ENCODE measurements at regions not wholly inside any gene's neighbourhood (a gene's known extent, or its start where the extent isn't known, plus 50 kb on each side); places are given as distances from the start of the nearest gene placed in this dataset.

DNA sequence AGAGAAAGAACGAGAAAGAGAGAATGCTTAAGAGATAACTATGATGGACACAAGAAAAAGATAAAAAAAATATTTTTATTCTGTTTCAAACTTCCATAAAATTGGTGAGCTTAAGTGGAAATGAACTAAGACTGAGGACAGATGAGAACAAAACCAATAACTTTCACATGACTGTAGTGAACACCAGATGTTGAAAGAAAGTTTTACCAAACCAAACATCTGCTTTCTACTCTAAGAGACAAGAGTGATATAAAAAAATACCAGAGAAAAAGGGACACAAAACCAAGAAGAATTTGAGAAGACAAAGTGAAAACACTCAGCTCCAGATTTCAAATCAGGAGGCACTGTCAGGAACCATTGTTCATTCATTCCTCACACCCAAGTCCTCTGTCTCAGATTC, 147.9 kb downstream of the IMPG2 start:
- DNase-seq, result no peak

DNA sequence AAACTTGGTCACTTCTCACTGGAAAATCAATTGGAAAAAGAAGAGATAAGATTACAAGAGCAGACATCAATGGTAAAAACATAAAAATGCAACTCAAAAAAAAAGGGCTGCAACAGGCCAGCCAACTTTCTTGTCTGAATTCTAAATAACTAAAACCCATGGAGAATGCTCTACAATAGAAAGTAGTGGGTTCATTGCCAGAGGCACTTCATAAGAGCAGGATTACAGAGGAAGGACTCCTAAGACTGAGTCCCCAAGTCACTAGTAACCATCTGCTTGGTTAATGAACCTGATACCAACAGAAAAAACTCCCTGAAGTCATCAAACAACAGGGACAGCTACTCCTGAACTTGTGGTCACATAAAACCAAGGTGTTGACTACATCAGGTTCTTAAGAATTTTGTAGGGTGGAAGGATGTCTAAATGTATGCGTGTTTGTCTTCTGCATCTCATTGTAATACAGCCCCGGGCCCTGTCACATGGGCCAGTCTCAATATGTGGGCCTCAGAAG, 148.6 kb downstream of the IMPG2 start:
- peak; percentile 1 to 24 for DNase-seq

DNA sequence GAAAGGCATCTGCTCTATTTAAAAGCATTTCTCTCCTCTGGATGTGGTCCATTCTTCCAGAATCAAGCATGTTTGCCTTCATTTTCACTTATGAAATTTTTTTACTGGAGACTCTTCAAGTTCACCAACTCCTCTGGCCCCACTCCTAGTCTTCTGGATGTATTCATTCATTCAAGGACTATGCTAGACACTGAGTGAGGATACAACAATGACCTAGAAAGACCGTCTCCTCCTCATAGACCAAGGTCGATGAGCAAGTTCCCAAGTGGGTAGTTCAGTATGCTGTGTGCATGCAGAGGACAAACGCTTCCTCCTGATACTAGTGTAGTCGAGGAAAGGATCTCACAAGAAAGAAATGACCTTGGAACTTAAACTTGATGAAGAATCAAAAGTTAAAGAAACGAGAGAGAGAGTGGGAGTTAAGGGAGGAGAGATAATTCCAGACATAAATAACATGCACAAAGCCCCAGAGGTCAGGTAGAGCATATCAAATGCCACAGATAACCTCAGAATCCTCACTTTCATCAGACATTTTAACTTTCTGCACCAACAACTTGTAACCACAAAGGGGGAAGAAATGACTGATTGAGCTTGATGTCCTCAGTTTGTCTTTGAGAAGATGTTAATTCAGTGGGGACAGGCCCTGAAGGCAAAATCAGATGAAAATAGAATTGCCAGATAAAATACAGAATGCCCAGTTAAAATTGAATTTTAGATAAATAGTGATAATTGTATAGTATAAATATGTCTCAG, 149.4 kb downstream of the IMPG2 start:
- DNase-seq, result no peak

DNA sequence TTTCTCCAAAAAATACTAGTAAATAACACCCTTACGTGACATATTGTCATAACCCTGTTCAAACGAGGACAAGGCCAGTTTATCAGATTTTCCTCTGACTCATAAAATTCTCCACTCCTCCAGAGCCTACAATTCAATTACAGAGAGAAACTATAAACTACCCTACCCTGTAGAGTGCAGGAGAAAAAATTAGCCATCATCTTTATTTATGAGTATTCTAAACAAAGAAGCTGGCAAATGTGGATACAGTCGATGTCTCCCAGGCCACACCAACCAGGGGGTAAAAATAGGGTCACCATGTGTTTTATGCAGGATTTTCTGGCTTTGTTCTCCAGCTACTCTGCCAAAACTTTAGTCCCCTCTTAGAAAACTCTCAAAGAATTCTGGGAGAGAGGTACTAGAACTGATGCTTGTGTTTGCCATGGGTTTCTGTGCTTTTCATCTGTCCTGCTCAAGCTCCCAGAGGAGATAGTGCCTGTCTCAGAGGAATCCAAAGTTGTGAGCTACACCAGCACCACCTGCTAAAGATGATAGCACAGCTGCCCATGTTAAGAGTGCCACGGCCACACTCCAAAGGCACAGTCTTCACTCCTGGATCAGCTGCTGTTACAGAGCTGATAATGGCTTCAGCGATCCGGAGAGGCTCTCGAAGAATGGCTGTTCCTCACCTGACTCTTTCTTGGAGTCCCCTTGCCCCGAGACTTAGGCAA, 150.2 kb downstream of the IMPG2 start:
- no peak for DNase-seq

GRCh38 chr3:101169516-101169915, 150.9 kb downstream of the IMPG2 start:
- DNase-seq, result no peak

DNA sequence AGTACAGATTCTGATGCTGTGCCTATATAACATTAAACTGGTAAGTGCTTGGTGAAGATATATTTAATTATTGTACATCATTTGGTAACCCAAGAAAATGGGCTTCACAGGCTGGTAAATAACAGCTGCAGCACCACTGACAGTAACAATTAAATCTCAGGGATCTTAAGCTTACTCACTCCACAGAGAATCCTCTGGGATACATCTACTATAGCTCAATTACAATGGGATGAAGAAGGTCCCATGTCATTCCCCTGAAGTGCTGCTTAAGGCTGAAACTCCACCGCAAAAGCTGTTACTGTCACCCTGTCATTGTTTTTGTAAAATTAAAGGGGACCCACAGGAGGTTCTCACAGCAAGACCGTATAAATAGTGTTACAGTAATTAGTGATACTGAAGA, 153.0 kb downstream of the IMPG2 start:
- no peak for DNase-seq

GRCh38 chr3:101166150-101166549, 154.2 kb downstream of the IMPG2 start:
- DNase-seq, result no peak

- no peak for DNase-seq
Measured at GRCh38 chr3:101163554-101163953, 156.8 kb downstream of the IMPG2 start.

DNA sequence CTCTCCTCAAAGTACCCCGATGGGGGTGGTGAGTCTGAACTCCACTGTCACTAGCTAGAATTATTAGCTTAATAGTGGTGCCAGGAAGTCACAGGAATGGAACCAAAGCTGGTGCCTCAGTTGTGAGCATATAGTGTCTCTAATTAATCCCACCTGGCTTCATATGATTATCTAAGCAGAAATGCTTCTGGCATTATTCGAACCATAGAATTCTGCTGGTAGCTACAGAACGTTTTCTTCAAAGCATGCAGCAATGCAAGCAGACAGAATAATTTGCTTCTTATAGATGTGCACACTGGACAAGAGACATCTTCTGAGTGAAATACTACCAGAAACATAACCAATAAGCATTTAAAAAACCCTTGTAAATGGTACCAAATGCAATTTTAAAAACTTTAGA, 160.9 kb downstream of the IMPG2 start:
- DNase-seq, result no peak

- DNase-seq, result no peak
Measured at GRCh38 chr3:101158374-101158773, 162.0 kb downstream of the IMPG2 start.

GRCh38 chr3:101156787-101157345, 163.5 kb downstream of the IMPG2 start:
- DNase-seq, result no peak

- DNase-seq, result no peak
Measured at GRCh38 chr3:101155825-101156224, 162.6 kb upstream of the ABI3BP start.

GRCh38 chr3:101154401-101154800, 161.2 kb upstream of the ABI3BP start:
- no peak for DNase-seq

DNA sequence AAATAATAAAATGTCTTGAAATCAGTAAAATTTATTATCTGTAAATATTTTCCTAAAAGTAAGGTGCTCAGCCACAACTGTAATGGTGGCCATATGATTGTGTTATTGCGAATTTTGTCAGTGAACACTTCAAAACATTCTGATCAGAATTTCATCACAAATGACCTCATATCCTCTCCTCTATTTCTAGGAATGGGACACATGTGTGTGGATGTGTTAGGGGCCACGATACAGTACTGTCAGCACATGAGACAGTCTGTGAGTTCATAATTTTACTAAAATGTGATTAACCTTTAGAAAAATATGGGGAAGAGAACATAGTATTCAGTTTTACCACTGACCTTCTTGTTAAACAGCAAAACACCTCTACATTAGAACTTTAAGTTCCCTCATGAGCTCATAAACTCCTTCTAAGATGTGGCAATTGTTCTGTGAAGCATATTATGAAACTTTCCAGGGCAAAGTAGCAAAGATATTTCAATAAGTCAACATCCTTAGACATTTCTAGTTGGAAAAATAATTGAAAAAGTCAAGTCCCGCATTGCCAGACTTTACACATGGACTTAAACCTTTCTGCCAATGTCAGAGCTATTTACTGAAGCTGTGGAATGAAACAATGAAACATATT, 158.2 kb upstream of the ABI3BP start:
- no peak for DNase-seq

DNA sequence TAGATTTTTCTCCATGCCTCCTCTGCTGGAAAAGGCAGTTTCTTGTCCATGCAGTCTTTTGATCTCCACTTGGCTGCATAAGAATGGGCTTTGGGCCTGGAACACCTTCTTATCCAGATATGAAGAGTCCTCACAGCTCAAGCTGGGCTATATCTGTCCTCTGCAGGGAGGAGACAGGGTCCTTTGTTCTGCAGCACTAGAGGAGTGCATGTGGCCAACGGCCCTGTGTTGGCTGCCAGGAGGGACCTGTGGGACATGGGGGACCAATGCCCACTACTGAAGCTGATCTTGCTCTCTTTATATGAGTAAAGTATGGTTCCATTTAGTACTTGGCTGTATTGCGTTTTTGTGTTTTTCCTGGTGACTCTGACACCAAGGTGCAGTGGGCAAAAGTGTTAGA, 157.3 kb upstream of the ABI3BP start:
- DNase-seq, result no peak

DNA sequence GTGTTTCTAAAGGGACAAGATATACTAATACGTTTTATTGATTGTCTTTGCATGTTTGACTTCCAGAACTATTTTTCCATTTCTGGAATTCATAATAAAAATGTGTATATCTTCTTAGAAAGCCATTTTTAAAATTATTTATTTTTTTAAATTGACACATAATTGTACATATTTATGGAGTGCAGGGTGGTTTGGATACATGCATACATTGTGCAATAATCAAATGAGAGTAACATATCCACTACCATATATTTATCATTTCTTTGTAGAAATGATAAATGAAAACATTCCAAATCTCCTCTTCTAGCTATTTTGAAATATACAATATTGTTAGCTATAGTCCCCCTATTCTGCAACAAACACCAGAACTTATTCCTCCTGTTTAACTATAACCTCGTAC, 156.5 kb upstream of the ABI3BP start:
- DNase-seq, result no peak

DNA sequence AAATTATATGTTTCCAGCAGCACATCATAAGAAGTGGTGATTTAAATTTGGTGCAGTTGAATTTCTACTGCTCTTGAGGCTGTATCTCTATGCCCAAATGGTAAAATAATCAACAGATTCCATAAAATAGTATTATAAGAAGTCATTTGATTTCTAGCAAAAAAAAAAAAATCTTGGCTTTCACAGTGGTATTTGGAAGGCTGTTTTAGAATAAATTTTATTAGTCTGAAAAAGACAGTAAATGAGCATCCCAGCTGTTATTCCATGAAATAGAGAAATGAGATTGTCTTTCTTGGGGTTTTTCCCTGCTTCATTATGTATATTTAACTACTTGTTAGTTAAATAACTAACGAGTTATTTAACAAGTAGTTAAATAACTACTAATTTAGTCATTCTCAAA, 156.0 kb upstream of the ABI3BP start:
- no peak for DNase-seq

- DNase-seq, result no peak
Measured at GRCh38 chr3:101148001-101148400, 154.8 kb upstream of the ABI3BP start.

DNA sequence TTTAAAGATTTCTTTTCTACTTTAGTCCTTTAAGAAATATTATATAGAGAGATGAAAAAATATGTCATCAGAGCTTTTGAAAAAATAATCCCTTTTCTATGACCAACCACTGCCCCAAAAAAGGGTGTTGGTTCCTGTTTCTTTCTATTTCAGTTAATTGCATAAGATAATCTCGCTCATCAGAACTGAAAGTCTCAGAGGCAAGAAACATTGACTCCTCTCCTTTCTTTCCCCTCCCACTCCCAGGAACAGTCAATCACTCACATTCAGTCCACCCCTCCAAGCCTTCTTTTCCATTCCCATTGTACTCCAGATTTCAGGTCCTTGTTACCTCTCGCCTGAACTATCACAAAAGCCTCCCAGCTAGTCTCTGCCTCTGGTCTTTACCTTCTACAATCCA, 153.7 kb upstream of the ABI3BP start:
- no peak for DNase-seq

DNA sequence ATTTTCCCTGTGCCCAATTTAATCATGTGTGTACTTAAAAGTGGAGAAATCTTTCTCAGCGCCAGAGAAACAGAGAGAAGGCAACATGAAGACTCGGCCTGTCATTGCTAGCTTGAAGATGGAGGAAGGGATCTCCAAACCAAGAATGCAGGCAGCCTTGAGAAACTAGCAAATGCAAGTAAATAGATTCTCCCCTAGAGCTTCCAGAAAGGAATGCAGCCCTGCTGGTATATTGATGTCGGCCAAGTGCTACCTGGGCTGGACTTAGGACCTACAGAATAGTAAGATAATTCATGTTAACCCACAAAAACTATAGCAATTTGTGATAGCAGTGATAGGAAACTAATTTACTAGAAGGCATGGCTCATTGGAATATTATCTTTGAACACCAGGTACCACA, 150.9 kb upstream of the ABI3BP start:
- DNase-seq, result no peak

DNA sequence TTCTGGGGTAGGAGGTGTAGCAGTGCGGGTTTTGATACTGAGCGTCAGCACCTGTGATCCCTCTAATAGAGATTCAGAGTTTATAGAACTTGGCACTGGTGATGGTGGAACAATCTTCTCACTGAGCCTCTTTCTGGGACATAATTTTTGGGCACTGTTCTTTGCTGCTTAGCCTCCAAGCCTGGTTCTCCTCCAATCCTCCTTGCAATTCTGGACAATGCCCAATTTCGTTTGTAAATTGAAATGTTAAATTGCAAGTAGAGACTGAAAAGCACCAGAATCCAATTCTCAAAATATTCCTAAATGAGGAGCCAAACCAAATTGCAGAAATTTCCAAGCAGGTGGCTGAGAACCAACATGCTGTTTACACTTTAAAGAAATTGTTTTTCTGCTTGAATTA, 149.8 kb upstream of the ABI3BP start:
- DNase-seq, result no peak

DNA sequence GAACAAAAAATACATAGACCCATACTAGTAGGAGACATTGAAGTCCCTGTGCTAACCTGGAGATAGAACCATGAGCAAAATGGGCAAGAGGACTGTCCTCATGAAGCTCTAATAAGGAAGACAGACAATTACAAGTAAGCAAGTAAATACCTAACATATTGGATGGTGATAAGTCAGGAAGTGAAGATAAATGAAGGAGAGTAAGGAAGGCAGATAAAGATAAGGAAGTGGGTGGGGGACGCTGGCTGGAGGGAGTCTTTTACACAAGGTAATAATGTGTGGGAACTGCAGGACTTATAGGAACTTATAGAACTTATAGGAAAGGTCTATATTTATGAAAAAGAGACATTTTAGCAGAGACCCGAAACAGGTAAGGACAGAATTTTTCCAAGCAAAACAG, 148.9 kb upstream of the ABI3BP start:
- no peak for DNase-seq

DNA sequence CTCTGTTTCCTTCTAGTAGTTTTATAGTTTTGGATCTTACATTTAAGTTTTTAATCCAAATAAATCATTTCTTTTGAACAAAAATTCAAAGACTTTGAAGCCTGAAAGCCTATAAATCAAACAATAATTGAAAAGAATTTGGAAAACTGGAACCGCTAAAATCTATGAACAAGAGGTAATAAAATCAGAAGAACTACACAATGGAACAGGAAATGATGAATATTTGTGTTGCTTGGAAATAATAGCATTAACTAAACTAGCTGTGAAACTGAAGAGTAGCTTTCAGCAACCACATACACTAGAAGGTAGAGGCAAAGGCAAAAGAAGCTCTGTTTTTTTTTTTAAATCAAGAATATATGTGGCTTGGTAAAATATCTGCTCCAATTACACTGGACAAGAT, 147.9 kb upstream of the ABI3BP start:
- DNase-seq, result no peak

DNA sequence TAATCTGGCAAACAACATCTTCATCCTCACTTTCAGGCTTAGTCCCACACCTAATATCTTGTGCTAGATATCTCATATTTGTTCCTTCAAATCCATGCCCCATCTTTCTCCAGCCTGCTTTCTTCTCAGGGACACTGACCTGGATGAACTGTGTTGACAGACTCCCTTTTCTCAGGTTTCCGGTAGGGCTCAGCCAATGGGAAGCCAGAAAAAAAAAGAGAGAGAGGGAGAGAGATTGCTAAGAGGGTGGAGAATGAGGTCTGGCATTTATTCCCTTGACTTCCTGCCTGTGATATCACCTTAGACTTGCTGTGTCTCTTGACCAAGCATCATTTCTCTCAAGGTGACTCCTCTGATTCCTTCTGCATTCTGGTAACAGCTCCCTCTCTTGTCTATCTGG, 145.6 kb upstream of the ABI3BP start:
- DNase-seq, result no peak
